ENCODE measurements at regions not wholly inside any gene's neighbourhood (a gene's known extent, or its start where the extent isn't known, plus 50 kb on each side); places are given as distances from the start of the nearest gene placed in this dataset.

GRCh38 chr2:186433040-186433439 is 53.0 kb upstream of the ZC3H15 start:
- no peaks in the 10 kb centered on the region for H3K27me3 ChIP-seq (ENCODE audit: insufficient read depth in 3 of 3, low read length in 2 of 3)
- ATAC-seq (no peak), DNase-seq (no peak)
- no peak for TF ChIP-seq CTCF (IDR thresholded peaks at IDR 0.05)
- intact Hi-C loops (cut with DNase I): no loop called here
- no peaks in the 10 kb centered on the region for H3K36me3 ChIP-seq (ENCODE audit: insufficient read depth in 1 of 2, low read depth in 1 of 2)
- no peak overlapping the region for H3K27ac ChIP-seq
- H3K4me1 ChIP-seq: peaks cover 2% of the 10 kb centered on the region
- H3K4me3 ChIP-seq: no peak overlapping the region
- no peaks in the 10 kb centered on the region for H3K9me3 ChIP-seq
- WGBS, 3 donors: 88 to 95% (median 90%) methylated on average over 6 of the region's 6 CpGs

- DNase-seq: no peak
- no peaks in the 10 kb centered on the region for H3K27me3 ChIP-seq (ENCODE audit: insufficient read depth in 3 of 3, low read length in 2 of 3)
- no peak overlapping the region for H3K4me3 ChIP-seq
- H3K9me3 ChIP-seq: no peaks in the 10 kb centered on the region
- no peak for TF ChIP-seq CTCF (IDR thresholded peaks at IDR 0.05)
- no peaks in the 10 kb centered on the region for H3K36me3 ChIP-seq (ENCODE audit: insufficient read depth in 1 of 2, low read depth in 1 of 2)
- ATAC-seq: no peak
- H3K27ac ChIP-seq: no peak overlapping the region
- 93 to 95% (median 94%) methylated on average over 7 of the region's 7 CpGs for WGBS, 3 donors
- no peaks in the 10 kb centered on the region for H3K4me1 ChIP-seq
- intact Hi-C loops (cut with DNase I): no loop called here
Observed at GRCh38 chr2:186433777-186434432, 52.2 kb upstream of the ZC3H15 start.
